Ishikawa (cell line): ENCODE measurements at regions not wholly inside any gene's neighbourhood (a gene's known extent, or its start where the extent isn't known, plus 50 kb on each side); places are given as distances from the start of the nearest gene placed in this dataset.

Source experiments
- CEBPB ChIP-seq: IDR thresholded peaks from 2 replicates; pipeline ENCODE4 v1.6.1; 2012
- CREB1 ChIP-seq: IDR thresholded peaks from 2 replicates; pipeline ENCODE4 v1.6.1; 2012; ENCODE audit warnings: low read depth
- EGR1 ChIP-seq: IDR thresholded peaks from 2 replicates; pipeline ENCODE4 v1.6.1; 2012
- EP300 ChIP-seq: IDR thresholded peaks from 2 replicates; pipeline ENCODE4 v1.6.1; 2012; ENCODE audit warnings: borderline replicate concordance
- FOXM1 ChIP-seq: IDR thresholded peaks from 2 replicates; pipeline ENCODE4 v1.6.1; 2012; ENCODE audit warnings: low read depth, borderline replicate concordance
- NFIC ChIP-seq: IDR thresholded peaks from 2 replicates; pipeline ENCODE4 v1.6.1; 2012
- RAD21 ChIP-seq: IDR thresholded peaks from 2 replicates; pipeline ENCODE4 v1.6.1; 2012; ENCODE audit warnings: low read depth
- TAF1 ChIP-seq: IDR thresholded peaks from 2 replicates; pipeline ENCODE4 v1.6.1; 2012; ENCODE audit warnings: low read depth, mild to moderate bottlenecking
- TCF12 ChIP-seq: IDR thresholded peaks from 2 replicates; pipeline ENCODE4 v1.6.1; 2012; ENCODE audit warnings: low read depth
- TEAD4 ChIP-seq: IDR thresholded peaks from 2 replicates; pipeline ENCODE4 v1.6.1; 2012
- USF1 ChIP-seq: IDR thresholded peaks from 2 replicates; pipeline ENCODE4 v1.6.1; 2012
- YY1 ChIP-seq: IDR thresholded peaks from 2 replicates; pipeline ENCODE4 v1.6.1; 2012; ENCODE audit warnings: low read depth
- ZBTB7A ChIP-seq: IDR thresholded peaks from 2 replicates; pipeline ENCODE4 v1.6.1; 2012; ENCODE audit warnings: low read depth
- TF ChIP-seq, protein P1 (sequence below): IDR thresholded peaks from 2 replicates; pipeline ENCODE4 v1.6.1; 2012; ENCODE audit warnings: low read depth, mild to moderate bottlenecking
- TF ChIP-seq, protein P2 (sequence below): IDR thresholded peaks from 2 replicates; pipeline ENCODE4 v1.6.1; 2012

GRCh38 chr13:59197397-59197796 is 966.3 kb downstream of the DIAPH3 start:
- TF ChIP-seq CEBPB (no peak), USF1 (no peak), FOXM1 (no peak), CREB1 (no peak), ZBTB7A (no peak), EGR1 (no peak), TAF1 (no peak), NFIC (no peak), TCF12 (no peak), RAD21 (no peak), YY1 (no peak)
- TF ChIP-seq, protein P1, sequence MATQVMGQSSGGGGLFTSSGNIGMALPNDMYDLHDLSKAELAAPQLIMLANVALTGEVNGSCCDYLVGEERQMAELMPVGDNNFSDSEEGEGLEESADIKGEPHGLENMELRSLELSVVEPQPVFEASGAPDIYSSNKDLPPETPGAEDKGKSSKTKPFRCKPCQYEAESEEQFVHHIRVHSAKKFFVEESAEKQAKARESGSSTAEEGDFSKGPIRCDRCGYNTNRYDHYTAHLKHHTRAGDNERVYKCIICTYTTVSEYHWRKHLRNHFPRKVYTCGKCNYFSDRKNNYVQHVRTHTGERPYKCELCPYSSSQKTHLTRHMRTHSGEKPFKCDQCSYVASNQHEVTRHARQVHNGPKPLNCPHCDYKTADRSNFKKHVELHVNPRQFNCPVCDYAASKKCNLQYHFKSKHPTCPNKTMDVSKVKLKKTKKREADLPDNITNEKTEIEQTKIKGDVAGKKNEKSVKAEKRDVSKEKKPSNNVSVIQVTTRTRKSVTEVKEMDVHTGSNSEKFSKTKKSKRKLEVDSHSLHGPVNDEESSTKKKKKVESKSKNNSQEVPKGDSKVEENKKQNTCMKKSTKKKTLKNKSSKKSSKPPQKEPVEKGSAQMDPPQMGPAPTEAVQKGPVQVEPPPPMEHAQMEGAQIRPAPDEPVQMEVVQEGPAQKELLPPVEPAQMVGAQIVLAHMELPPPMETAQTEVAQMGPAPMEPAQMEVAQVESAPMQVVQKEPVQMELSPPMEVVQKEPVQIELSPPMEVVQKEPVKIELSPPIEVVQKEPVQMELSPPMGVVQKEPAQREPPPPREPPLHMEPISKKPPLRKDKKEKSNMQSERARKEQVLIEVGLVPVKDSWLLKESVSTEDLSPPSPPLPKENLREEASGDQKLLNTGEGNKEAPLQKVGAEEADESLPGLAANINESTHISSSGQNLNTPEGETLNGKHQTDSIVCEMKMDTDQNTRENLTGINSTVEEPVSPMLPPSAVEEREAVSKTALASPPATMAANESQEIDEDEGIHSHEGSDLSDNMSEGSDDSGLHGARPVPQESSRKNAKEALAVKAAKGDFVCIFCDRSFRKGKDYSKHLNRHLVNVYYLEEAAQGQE, result no peak
- TF ChIP-seq, protein P2, sequence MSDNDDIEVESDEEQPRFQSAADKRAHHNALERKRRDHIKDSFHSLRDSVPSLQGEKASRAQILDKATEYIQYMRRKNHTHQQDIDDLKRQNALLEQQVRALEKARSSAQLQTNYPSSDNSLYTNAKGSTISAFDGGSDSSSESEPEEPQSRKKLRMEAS, result no peak

DNA sequence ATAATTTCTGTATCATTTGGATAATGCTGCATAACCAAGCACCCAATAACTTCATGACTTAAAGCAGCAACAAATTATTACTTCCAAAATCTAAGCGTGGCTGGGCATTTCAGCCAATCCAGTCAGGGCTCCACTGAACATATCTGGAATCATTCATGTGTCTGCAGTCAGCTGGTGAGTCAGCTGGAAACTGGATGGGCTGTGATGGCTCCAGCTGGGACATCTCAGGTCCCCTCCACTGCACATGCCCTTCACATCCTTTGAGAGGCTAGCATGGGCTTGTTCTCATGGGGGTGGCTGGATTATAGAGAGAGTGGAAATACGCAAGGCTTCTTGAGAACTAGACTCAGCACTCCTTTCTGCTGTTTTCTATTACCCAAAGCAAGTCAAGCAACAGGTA is 961.9 kb downstream of the DIAPH3 start:
- TF ChIP-seq USF1 (no peak), CREB1 (no peak), TAF1 (no peak), EP300 (no peak), EGR1 (no peak)
- TF ChIP-seq, protein P2, result no peak

DNA sequence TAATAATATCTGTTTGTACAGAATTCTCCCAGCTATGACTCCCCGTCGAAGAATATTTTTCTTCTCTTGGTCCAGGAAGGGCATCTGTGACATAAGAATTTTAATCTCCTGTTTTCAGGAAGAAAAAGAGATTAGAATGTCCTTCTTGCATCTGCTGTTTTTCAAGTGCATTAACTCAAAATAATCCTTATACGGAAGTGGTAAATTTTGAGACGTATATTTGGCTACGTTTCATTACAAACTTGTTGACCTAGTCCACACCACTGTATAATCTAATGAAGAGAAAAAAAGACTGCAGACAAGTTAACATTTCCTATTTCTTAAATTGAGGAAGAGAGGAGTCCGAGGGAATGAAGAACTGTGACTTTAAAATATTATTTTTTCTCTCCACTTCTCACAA is 959.9 kb downstream of the DIAPH3 start:
- TF ChIP-seq ZBTB7A, result no peak
- no peak for TF ChIP-seq TCF12
- TF ChIP-seq CREB1, result no peak
- no peak for TF ChIP-seq NFIC

GRCh38 chr13:59205501-59205900 is 958.2 kb downstream of the DIAPH3 start:
- TF ChIP-seq, protein P2, result no peak
- TF ChIP-seq FOXM1 (no peak), NFIC (no peak)
- TF ChIP-seq, protein P1, result no peak

- TF ChIP-seq, protein P1, result no peak
- no peak for TF ChIP-seq TEAD4
Observed at GRCh38 chr13:59208405-59209195, 955.1 kb downstream of the DIAPH3 start.
